ENCODE measurements at regions not wholly inside any gene's neighbourhood (a gene's known extent, or its start where the extent isn't known, plus 50 kb on each side); places are given as distances from the start of the nearest gene placed in this dataset.

GRCh38 chr6:53974941-53975340 lies 136.3 kb upstream of the MLIP start:
- TF ChIP-seq CTCF (IDR thresholded peaks at IDR 0.05; ENCODE audit: insufficient read depth, low read length, missing control alignments): no peak
- H3K4me3 ChIP-seq (ENCODE audit: low read depth, low read length): no peak overlapping the region
- CTCF ChIA-PET: interaction anchor here (1.3 to 1.6 kb wide), 2 partner anchors 251 to 256 kb away, joined by 3 to 5 read pairs; no protein-coding TSS in a partner anchor
- DNase-seq (ENCODE audit: low read depth, low spot score): no peak
- POLR2A ChIA-PET: no interaction called here

GRCh38 chr6:53975941-53976615 lies 135.2 kb upstream of the MLIP start:
- DNase-seq (ENCODE audit: low read depth, low spot score): no peak
- ChIA-PET POLR2A (no interaction called here), CTCF (no interaction called here)
- no peak for TF ChIP-seq CTCF (IDR thresholded peaks at IDR 0.05; ENCODE audit: insufficient read depth, low read length, missing control alignments)
- no peak overlapping the region for H3K4me3 ChIP-seq (ENCODE audit: low read depth, low read length)

- no peak for DNase-seq (ENCODE audit: low read depth, low spot score)
- TF ChIP-seq CTCF (IDR thresholded peaks at IDR 0.05; ENCODE audit: insufficient read depth, low read length, missing control alignments): no peak
- ChIA-PET POLR2A (no interaction called here), CTCF (interaction anchor here (1.3 kb wide), 1 partner anchor 259 kb away, joined by 3 read pairs; no protein-coding TSS in a partner anchor)
- H3K4me3 ChIP-seq (ENCODE audit: low read depth, low read length): no peak overlapping the region
Measured at GRCh38 chr6:53977551-53977950, 133.7 kb upstream of the MLIP start.

GRCh38 chr6:53979468-53980067 lies 131.7 kb upstream of the MLIP start:
- no peak overlapping the region for H3K4me3 ChIP-seq (ENCODE audit: low read depth, low read length)
- ChIA-PET POLR2A (no interaction called here), CTCF (interaction anchor here (1.3 to 1.4 kb wide), 2 partner anchors 10 to 1256 kb away, joined by 3 to 5 read pairs; no protein-coding TSS in a partner anchor)
- TF ChIP-seq CTCF (IDR thresholded peaks at IDR 0.05; ENCODE audit: insufficient read depth, low read length, missing control alignments): peak; percentile 60
- no peak for DNase-seq (ENCODE audit: low read depth, low spot score)

GRCh38 chr6:53982366-53983050 lies 128.7 kb upstream of the MLIP start:
- ChIA-PET CTCF (interaction anchor here (0.8 to 1.4 kb wide), 6 partner anchors 254 to 1262 kb away, joined by 3 to 5 read pairs (median 3); no protein-coding TSS in a partner anchor), POLR2A (no interaction called here)
- no peak for TF ChIP-seq CTCF (IDR thresholded peaks at IDR 0.05; ENCODE audit: insufficient read depth, low read length, missing control alignments)
- no peak overlapping the region for H3K4me3 ChIP-seq (ENCODE audit: low read depth, low read length)
- DNase-seq (ENCODE audit: low read depth, low spot score): no peak

- no peak for DNase-seq (ENCODE audit: low read depth, low spot score)
- no peak for TF ChIP-seq CTCF (IDR thresholded peaks at IDR 0.05; ENCODE audit: insufficient read depth, low read length, missing control alignments)
- POLR2A ChIA-PET: no interaction called here
- CTCF ChIA-PET: interaction anchor here (0.9 to 4.9 kb wide), 3 partner anchors 260 to 1261 kb away, joined by 3 to 51 read pairs (median 3); no protein-coding TSS in a partner anchor
- no peak overlapping the region for H3K4me3 ChIP-seq (ENCODE audit: low read depth, low read length)
Measured at GRCh38 chr6:53983301-53983700, 127.9 kb upstream of the MLIP start.
